ENCODE measurements at regions not wholly inside any gene's neighbourhood (a gene's known extent, or its start where the extent isn't known, plus 50 kb on each side); places are given as distances from the start of the nearest gene placed in this dataset.

DNA sequence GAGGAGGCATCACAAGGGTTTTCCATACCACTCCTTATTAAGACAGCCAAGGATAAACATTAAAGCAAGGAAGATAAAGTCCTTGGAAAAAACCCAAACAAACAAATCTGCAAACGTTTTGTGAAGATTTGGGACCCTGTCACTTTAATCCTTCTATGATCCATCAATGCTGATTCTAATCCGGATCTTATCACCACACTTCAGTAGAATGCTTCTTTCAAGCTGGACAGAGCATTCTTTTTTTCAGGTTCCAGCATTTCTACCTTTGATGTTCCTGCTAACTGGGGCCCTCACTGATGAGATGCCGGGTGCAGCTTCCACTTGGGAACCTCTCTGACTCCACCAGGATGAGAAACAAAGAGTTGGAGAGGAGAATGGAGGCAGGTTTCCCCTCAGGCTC lies 132.8 kb upstream of the SHB start:
- no peaks in the 10 kb centered on the region for H3K9me3 ChIP-seq (ENCODE audit: low read length)
- no peak overlapping the region for H3K9ac ChIP-seq (ENCODE audit: low read length)
- no peaks in the 10 kb centered on the region for H3K36me3 ChIP-seq (ENCODE audit: insufficient read depth, low read length)
- no peak overlapping the region for H3K4me3 ChIP-seq (ENCODE audit: low read depth, low read length, poor library complexity, severe bottlenecking)
- no peaks in the 10 kb centered on the region for H3K79me2 ChIP-seq (ENCODE audit: insufficient read depth, low read length)
- no peaks in the 10 kb centered on the region for H3K4me1 ChIP-seq (ENCODE audit: insufficient read depth, low read length, severe bottlenecking)
- no peak overlapping the region for H3K27ac ChIP-seq (ENCODE audit: low read depth, low read length, poor library complexity, severe bottlenecking)
- no peaks in the 10 kb centered on the region for H3F3A ChIP-seq (ENCODE audit: insufficient read depth, low read length)
- TF ChIP-seq, protein P1, sequence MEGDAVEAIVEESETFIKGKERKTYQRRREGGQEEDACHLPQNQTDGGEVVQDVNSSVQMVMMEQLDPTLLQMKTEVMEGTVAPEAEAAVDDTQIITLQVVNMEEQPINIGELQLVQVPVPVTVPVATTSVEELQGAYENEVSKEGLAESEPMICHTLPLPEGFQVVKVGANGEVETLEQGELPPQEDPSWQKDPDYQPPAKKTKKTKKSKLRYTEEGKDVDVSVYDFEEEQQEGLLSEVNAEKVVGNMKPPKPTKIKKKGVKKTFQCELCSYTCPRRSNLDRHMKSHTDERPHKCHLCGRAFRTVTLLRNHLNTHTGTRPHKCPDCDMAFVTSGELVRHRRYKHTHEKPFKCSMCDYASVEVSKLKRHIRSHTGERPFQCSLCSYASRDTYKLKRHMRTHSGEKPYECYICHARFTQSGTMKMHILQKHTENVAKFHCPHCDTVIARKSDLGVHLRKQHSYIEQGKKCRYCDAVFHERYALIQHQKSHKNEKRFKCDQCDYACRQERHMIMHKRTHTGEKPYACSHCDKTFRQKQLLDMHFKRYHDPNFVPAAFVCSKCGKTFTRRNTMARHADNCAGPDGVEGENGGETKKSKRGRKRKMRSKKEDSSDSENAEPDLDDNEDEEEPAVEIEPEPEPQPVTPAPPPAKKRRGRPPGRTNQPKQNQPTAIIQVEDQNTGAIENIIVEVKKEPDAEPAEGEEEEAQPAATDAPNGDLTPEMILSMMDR (IDR thresholded peaks at IDR 0.05; ENCODE audit: low read length) = no peak
- no peak for TF ChIP-seq EZH2 (IDR thresholded peaks at IDR 0.05; ENCODE audit: borderline replicate concordance, low read length)
- H4K20me1 ChIP-seq (ENCODE audit: insufficient read depth, low read length) = no peaks in the 10 kb centered on the region
- no peak overlapping the region for H3K4me2 ChIP-seq (ENCODE audit: low read length)
- no peak overlapping the region for H2AFZ ChIP-seq (ENCODE audit: low read length)
- H3K27me3 ChIP-seq (ENCODE audit: insufficient read depth, low read length) = no peaks in the 10 kb centered on the region; the same call in 1 of the 2 replicates
- H3K9me2 ChIP-seq (ENCODE audit: low read depth, low read length) = no peaks in the 10 kb centered on the region

DNA sequence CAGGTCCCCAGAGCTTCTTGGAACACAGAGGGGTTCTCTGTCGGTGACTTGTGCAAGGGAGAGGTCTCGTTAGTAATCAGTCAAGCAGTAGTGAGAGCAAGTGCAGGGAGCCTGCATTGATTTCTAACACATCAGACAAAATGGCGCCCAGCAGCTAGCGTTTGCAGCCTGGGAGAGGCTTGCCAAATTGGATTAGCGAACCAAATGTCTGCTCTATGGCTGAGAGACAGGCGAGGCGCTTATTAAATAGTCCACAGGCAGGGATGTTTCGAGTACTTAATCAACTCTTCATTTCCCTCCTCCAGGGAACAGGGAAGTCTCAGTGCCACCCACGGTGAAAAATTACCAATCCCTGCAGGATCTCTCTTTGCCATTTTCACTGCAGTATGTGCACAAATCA lies 131.4 kb upstream of the SHB start:
- Histone ChIP-seq H3K4me1 (ENCODE audit: insufficient read depth, low read length, severe bottlenecking) (no peaks in the 10 kb centered on the region), H3K9me2 (ENCODE audit: low read depth, low read length) (no peaks in the 10 kb centered on the region), H3F3A (ENCODE audit: insufficient read depth, low read length) (no peaks in the 10 kb centered on the region), H3K36me3 (ENCODE audit: insufficient read depth, low read length) (no peaks in the 10 kb centered on the region), H3K4me2 (ENCODE audit: low read length) (no peak overlapping the region), H3K27me3 (ENCODE audit: insufficient read depth, low read length) (no peaks in the 10 kb centered on the region; the same call in 1 of the 2 replicates), H3K9me3 (ENCODE audit: low read length) (no peaks in the 10 kb centered on the region), H3K9ac (ENCODE audit: low read length) (no peak overlapping the region), H4K20me1 (ENCODE audit: insufficient read depth, low read length) (no peaks in the 10 kb centered on the region), H3K4me3 (ENCODE audit: low read depth, low read length, poor library complexity, severe bottlenecking) (no peak overlapping the region), H3K27ac (ENCODE audit: low read depth, low read length, poor library complexity, severe bottlenecking) (no peak overlapping the region), H3K79me2 (ENCODE audit: insufficient read depth, low read length) (no peaks in the 10 kb centered on the region), H2AFZ (ENCODE audit: low read length) (no peak overlapping the region)
- no peak for TF ChIP-seq EZH2 (IDR thresholded peaks at IDR 0.05; ENCODE audit: borderline replicate concordance, low read length)
- TF ChIP-seq, protein P1 (IDR thresholded peaks at IDR 0.05; ENCODE audit: low read length) = no peak

DNA sequence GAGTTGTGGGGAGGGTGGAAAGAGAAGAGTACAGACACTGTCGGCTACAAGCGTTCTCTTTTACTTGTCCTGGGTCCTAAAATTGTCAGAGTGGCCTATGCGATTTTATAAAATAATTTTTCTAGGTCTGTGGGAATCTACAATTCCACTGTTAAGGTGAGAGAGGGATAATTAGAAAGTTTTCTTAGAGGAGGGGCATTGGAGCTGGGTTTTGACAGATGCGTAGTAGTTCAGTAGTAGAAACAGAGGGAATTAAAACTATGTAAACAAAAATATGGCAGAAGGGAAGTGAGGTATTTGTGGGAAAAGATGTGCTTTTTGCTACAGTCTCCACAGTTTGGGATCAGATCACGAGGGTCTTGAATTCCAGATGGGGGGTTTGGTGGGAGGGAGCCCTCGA lies 129.1 kb upstream of the SHB start:
- no peaks in the 10 kb centered on the region for H3K79me2 ChIP-seq (ENCODE audit: insufficient read depth, low read length)
- H3K27ac ChIP-seq (ENCODE audit: low read depth, low read length, poor library complexity, severe bottlenecking) = no peak overlapping the region
- H3K9ac ChIP-seq (ENCODE audit: low read length) = no peak overlapping the region
- H3K36me3 ChIP-seq (ENCODE audit: insufficient read depth, low read length) = no peaks in the 10 kb centered on the region
- H3K4me2 ChIP-seq (ENCODE audit: low read length) = no peak overlapping the region
- no peak overlapping the region for H2AFZ ChIP-seq (ENCODE audit: low read length)
- no peaks in the 10 kb centered on the region for H4K20me1 ChIP-seq (ENCODE audit: insufficient read depth, low read length)
- H3F3A ChIP-seq (ENCODE audit: insufficient read depth, low read length) = no peaks in the 10 kb centered on the region
- TF ChIP-seq, protein P1 (IDR thresholded peaks at IDR 0.05; ENCODE audit: low read length) = no peak
- TF ChIP-seq EZH2 (IDR thresholded peaks at IDR 0.05; ENCODE audit: borderline replicate concordance, low read length) = no peak
- H3K9me2 ChIP-seq (ENCODE audit: low read depth, low read length) = no peaks in the 10 kb centered on the region
- no peaks in the 10 kb centered on the region for H3K9me3 ChIP-seq (ENCODE audit: low read length)
- H3K27me3 ChIP-seq (ENCODE audit: insufficient read depth, low read length) = no peaks in the 10 kb centered on the region; the same call in 1 of the 2 replicates
- H3K4me1 ChIP-seq (ENCODE audit: insufficient read depth, low read length, severe bottlenecking) = no peaks in the 10 kb centered on the region
- H3K4me3 ChIP-seq (ENCODE audit: low read depth, low read length, poor library complexity, severe bottlenecking) = no peak overlapping the region

Measured in OCI-LY1 (cell line).